BLaER1 (cell line): ENCODE measurements at regions not wholly inside any gene's neighbourhood (a gene's known extent, or its start where the extent isn't known, plus 50 kb on each side); places are given as distances from the start of the nearest gene placed in this dataset.
"Not testable (repeated sequence)": the region's sequence is repeated elsewhere in the genome, so short reads cannot be mapped to it uniquely, and the experiment has no call there.

Source experiments
- H3K27ac ChIP-seq: shearing (Covaris generic); formaldehyde crosslinking; 2 replicates; pipeline ENCODE4 v1.8.1; 2022
- H3K27me3 ChIP-seq: shearing (Covaris generic); formaldehyde crosslinking; 2 replicates; pipeline ENCODE4 v1.8.1; 2022
- H3K36me3 ChIP-seq: shearing (Covaris generic); formaldehyde crosslinking; 2 replicates; pipeline ENCODE4 v1.8.1; 2022
- H3K4me1 ChIP-seq: shearing (Covaris generic); formaldehyde crosslinking; 2 replicates; pipeline ENCODE4 v1.8.1; 2022
- H3K4me2 ChIP-seq: shearing (Covaris generic); formaldehyde crosslinking; 2 replicates; pipeline ENCODE4 v1.8.1; 2022
- H3K4me3 ChIP-seq: shearing (Covaris generic); formaldehyde crosslinking; 2 replicates; pipeline ENCODE4 v1.8.1; 2022
- H3K9ac ChIP-seq: shearing (Covaris generic); formaldehyde crosslinking; 2 replicates; pipeline ENCODE4 v1.8.1; 2022
- H3K9me3 ChIP-seq: shearing (Covaris generic); formaldehyde crosslinking; 2 replicates; pipeline ENCODE4 v1.8.1; 2022
- H4K20me1 ChIP-seq: shearing (Covaris generic); formaldehyde crosslinking; 2 replicates; pipeline ENCODE4 v1.8.1; 2022
- Cebpa-rat ChIP-seq: shearing (Covaris generic); IDR thresholded peaks from 2 replicates; pipeline ENCODE4 v1.8.1; 2022

- Histone ChIP-seq H3K27me3 (no peaks in the 10 kb centered on the region), H3K4me1 (no peaks in the 10 kb centered on the region), H3K36me3 (no peaks in the 10 kb centered on the region), H3K9me3 (no peaks in the 10 kb centered on the region), H3K9ac (no peak overlapping the region), H3K4me2 (no peak overlapping the region), H3K27ac (no peak overlapping the region), H4K20me1 (no peaks in the 10 kb centered on the region), H3K4me3 (no peak overlapping the region)
- no peak for TF ChIP-seq Cebpa-rat
Measured at GRCh38 chr2:63735931-63736330, 105.8 kb upstream of the UGP2 start.

- Histone ChIP-seq H3K36me3 (no peaks in the 10 kb centered on the region), H3K4me1 (no peaks in the 10 kb centered on the region), H3K27me3 (no peaks in the 10 kb centered on the region), H4K20me1 (no peaks in the 10 kb centered on the region), H3K9me3 (no peaks in the 10 kb centered on the region), H3K4me2 (no peak overlapping the region), H3K9ac (no peak overlapping the region), H3K4me3 (no peak overlapping the region), H3K27ac (no peak overlapping the region)
- TF ChIP-seq Cebpa-rat: no peak
Measured at GRCh38 chr2:63736354-63736753, 105.3 kb upstream of the UGP2 start.

- Histone ChIP-seq H3K4me1 (peaks cover 4% of the 10 kb centered on the region; the same call in 1 of the 2 replicates), H3K9ac (no peak overlapping the region), H4K20me1 (no peaks in the 10 kb centered on the region), H3K9me3 (no peaks in the 10 kb centered on the region), H3K36me3 (no peaks in the 10 kb centered on the region), H3K4me2 (no peak overlapping the region), H3K4me3 (no peak overlapping the region), H3K27ac (no peak overlapping the region), H3K27me3 (no peaks in the 10 kb centered on the region)
- no peak for TF ChIP-seq Cebpa-rat
Measured at GRCh38 chr2:63737081-63737751, 104.5 kb upstream of the UGP2 start.

GRCh38 chr2:63738019-63738418 lies 103.7 kb upstream of the UGP2 start:
- H3K27ac ChIP-seq: no peak overlapping the region
- H3K9me3 ChIP-seq: no peaks in the 10 kb centered on the region
- H4K20me1 ChIP-seq: no peaks in the 10 kb centered on the region
- no peaks in the 10 kb centered on the region for H3K36me3 ChIP-seq
- peaks cover 6% of the 10 kb centered on the region; the same call in 1 of the 2 replicates for H3K4me1 ChIP-seq
- no peak overlapping the region for H3K4me3 ChIP-seq
- no peak overlapping the region for H3K4me2 ChIP-seq
- no peaks in the 10 kb centered on the region for H3K27me3 ChIP-seq
- TF ChIP-seq Cebpa-rat: no peak
- no peak overlapping the region for H3K9ac ChIP-seq

GRCh38 chr2:63739180-63739579 lies 102.5 kb upstream of the UGP2 start:
- H3K27ac ChIP-seq, H3K4me3 ChIP-seq, H3K36me3 ChIP-seq, H3K27me3 ChIP-seq, H3K9me3 ChIP-seq, H3K4me1 ChIP-seq, H4K20me1 ChIP-seq, H3K9ac ChIP-seq, H3K4me2 ChIP-seq: not testable (repeated sequence)

DNA sequence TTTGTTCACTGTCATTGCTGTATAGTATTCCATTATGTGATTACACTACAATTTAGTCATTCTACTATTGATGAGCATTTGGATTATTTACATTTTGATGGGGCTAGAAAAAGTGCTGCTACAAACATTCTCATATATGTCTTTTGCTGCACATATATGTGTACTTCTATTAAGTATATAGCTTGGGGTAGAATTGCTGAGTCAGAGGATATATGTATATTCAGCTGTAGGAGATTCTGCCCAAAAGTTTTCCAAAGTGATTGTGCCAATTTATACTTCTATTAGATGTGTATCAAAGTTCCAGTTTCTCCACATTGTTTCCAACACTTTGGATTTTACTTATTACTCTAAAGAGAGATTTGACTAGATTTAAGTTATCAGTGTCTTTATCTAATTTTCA lies 101.7 kb upstream of the UGP2 start:
- H3K4me3 ChIP-seq: no peak overlapping the region
- H3K9me3 ChIP-seq: no peaks in the 10 kb centered on the region
- no peak overlapping the region for H3K4me2 ChIP-seq
- H3K4me1 ChIP-seq: peaks cover 6% of the 10 kb centered on the region; the same call in 1 of the 2 replicates
- H3K27me3 ChIP-seq: no peaks in the 10 kb centered on the region
- no peaks in the 10 kb centered on the region for H4K20me1 ChIP-seq
- no peak for TF ChIP-seq Cebpa-rat
- no peak overlapping the region for H3K27ac ChIP-seq
- no peak overlapping the region for H3K9ac ChIP-seq
- no peaks in the 10 kb centered on the region for H3K36me3 ChIP-seq

DNA sequence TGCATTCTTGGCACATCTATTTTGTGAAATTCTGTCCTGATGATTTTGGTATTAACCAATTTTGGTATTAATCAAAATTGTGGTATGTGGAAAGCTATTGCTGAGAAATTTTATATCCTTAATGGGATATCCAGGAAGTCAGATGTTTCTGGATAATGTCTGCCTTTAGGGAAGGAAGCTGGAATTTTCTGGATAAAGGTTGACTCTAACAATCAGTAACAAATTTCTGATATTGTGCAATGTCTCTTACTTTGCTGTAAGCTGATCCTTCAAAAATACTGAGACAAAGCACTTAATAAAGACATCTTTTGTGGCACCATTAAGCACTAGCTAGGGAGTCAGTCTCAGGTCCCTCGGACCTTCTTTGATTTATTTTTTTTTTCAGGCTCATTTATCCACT lies 100.8 kb upstream of the UGP2 start:
- Histone ChIP-seq H3K4me1 (peaks cover 6% of the 10 kb centered on the region; the same call in 1 of the 2 replicates), H3K9me3 (no peaks in the 10 kb centered on the region), H4K20me1 (no peaks in the 10 kb centered on the region), H3K27ac (no peak overlapping the region), H3K36me3 (no peaks in the 10 kb centered on the region), H3K4me2 (no peak overlapping the region), H3K27me3 (no peaks in the 10 kb centered on the region), H3K9ac (no peak overlapping the region), H3K4me3 (no peak overlapping the region)
- 0 out of 2 replicates have a peak, but pooled peaks have one; percentile 14 for TF ChIP-seq Cebpa-rat

DNA sequence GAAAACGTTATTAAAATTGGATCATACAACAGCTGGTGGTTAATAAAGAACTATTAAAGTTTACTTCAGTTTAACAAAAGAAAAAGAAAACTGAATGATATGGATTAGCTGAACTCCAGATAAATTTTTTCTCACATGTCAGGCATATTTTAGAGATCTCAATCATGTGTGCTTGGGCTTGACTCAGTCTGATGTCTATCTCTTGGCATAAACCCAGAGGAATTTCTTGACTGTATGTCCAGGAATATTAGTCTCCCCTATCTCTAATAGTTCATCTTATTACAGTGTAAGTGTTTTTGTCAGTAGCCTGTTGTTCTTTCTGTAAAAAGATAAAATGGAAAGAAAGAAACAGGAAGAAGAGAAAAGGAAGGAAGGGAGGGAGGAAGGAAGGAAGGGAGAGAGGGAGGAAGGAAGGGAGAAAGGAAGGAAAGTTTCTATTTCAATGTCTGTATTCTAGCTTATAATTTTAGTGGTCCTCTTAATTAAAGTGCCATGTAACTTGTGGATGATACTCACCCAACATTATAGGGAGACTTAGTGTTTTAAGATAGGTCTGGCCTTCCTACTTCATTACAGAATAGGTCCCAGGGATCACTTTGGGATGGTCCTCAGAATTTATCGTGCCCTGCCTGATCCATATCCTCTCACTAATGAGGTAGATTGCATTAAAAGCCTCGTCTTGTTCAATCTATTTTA lies 99.7 kb upstream of the UGP2 start:
- H3K27ac ChIP-seq: no peak overlapping the region
- H3K4me3 ChIP-seq: no peak overlapping the region
- H3K4me1 ChIP-seq: peaks cover 6% of the 10 kb centered on the region; the same call in 1 of the 2 replicates
- TF ChIP-seq Cebpa-rat: no peak
- H3K36me3 ChIP-seq: no peaks in the 10 kb centered on the region
- H3K4me2 ChIP-seq: peak overlapping the region; percentile 5; the same call in 1 of the 2 replicates
- H3K9me3 ChIP-seq: peaks cover 8% of the 10 kb centered on the region
- no peaks in the 10 kb centered on the region for H4K20me1 ChIP-seq
- no peaks in the 10 kb centered on the region for H3K27me3 ChIP-seq
- H3K9ac ChIP-seq: no peak overlapping the region

DNA sequence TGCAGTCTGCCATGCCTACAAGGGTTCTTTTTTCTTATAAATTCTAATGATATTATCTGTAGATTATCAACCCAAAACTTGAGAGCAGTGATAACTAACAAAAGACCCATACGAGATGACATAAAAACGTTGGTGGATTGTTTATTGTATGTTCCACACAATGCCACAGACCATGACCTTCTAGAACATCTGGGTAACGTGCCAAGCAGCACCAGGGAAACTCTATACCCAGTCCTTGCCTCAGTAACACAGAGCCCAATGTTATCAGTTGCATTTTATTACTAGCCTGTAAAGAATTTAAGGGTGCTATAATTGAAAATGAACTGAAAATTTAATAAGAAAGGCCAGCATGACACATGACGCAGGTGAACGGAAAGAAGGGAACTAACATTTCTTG lies 99.1 kb upstream of the UGP2 start:
- Histone ChIP-seq H3K36me3 (no peaks in the 10 kb centered on the region), H3K27me3 (no peaks in the 10 kb centered on the region), H3K27ac (no peak overlapping the region), H3K9me3 (peaks cover 8% of the 10 kb centered on the region), H3K4me2 (peak overlapping the region; percentile 5; the same call in 1 of the 2 replicates), H4K20me1 (no peaks in the 10 kb centered on the region), H3K9ac (no peak overlapping the region), H3K4me1 (peaks cover 6% of the 10 kb centered on the region; the same call in 1 of the 2 replicates), H3K4me3 (no peak overlapping the region)
- no peak for TF ChIP-seq Cebpa-rat

DNA sequence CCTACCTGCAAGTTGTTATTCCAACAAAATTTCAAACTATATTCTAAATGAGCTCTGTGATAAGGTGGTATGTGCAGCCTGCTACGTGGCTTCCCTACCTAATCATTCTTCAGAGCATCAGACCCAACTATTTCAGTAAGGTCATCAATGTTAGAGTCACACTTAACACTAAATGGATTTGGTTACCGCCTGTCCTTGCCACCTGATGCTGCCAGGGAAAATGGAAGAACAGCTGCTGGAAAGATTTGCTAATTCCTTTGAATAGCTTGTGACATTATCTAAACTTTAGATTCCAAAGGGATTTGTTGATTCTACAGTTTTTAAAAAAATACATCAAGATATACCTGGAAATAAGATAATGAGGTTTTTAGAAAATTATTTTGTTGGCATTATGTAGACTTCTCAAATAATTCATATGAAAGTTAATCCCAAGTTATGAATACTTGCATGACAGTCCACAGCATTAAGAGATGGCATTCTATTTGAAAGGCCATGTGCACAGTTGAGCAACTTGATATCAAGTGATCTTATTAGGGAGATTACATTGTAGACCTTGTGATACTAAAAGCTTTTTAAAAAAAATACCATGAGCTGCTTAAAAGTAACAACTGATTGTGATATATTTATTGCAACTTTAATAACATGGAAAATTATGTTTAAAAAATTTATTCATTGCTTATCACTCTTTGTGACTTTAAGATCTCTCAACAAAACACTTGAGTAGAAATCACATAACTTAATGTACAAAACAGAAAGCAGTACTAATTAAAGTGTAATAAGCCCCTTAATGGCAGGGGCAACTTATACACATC lies 98.3 kb upstream of the UGP2 start:
- Histone ChIP-seq H3K36me3 (no peaks in the 10 kb centered on the region), H3K4me1 (peaks cover 6% of the 10 kb centered on the region; the same call in 1 of the 2 replicates), H4K20me1 (no peaks in the 10 kb centered on the region), H3K4me3 (no peak overlapping the region), H3K27me3 (no peaks in the 10 kb centered on the region), H3K9ac (no peak overlapping the region), H3K4me2 (no peak overlapping the region), H3K9me3 (peaks cover 8% of the 10 kb centered on the region), H3K27ac (no peak overlapping the region)
- no peak for TF ChIP-seq Cebpa-rat
